ENCODE measurements at regions not wholly inside any gene's neighbourhood (a gene's known extent, or its start where the extent isn't known, plus 50 kb on each side); places are given as distances from the start of the nearest gene placed in this dataset.

GRCh38 chr6:2467929-2468600 is 222.7 kb upstream of the GMDS start:
- Histone ChIP-seq H3K36me3 (no peaks in the 10 kb centered on the region), H3K27ac (replicated peaks) (no peak overlapping the region), H3K4me3 (no peak overlapping the region), H3K4me1 (no peaks in the 10 kb centered on the region), H3K27me3 (ENCODE audit: low read depth) (peaks cover 4% of the 10 kb centered on the region), H3K9me3 (replicated peaks) (no peaks in the 10 kb centered on the region)
- no peak for TF ChIP-seq CTCF (IDR thresholded peaks at IDR 0.05; ENCODE audit: borderline replicate concordance)
- intact Hi-C loops (cut with micrococcal nuclease), result no loop called here
- DNase-seq, result no peak

- Histone ChIP-seq H3K4me3 (no peak overlapping the region), H3K4me1 (no peaks in the 10 kb centered on the region), H3K27ac (replicated peaks) (no peak overlapping the region), H3K9me3 (replicated peaks) (no peaks in the 10 kb centered on the region), H3K27me3 (ENCODE audit: low read depth) (peaks cover 4% of the 10 kb centered on the region), H3K36me3 (no peaks in the 10 kb centered on the region)
- DNase-seq, result no peak
- no peak for TF ChIP-seq CTCF (IDR thresholded peaks at IDR 0.05; ENCODE audit: borderline replicate concordance)
- intact Hi-C loops (cut with micrococcal nuclease), result no loop called here
Observed at GRCh38 chr6:2465336-2465735, 219.9 kb upstream of the GMDS start.

GRCh38 chr6:2464641-2465040 is 219.2 kb upstream of the GMDS start:
- no peak overlapping the region for H3K27ac ChIP-seq (replicated peaks)
- intact Hi-C loops (cut with micrococcal nuclease), result no loop called here
- H3K4me3 ChIP-seq, result no peak overlapping the region
- H3K4me1 ChIP-seq, result no peaks in the 10 kb centered on the region
- H3K27me3 ChIP-seq (ENCODE audit: low read depth), result peaks cover 4% of the 10 kb centered on the region
- no peaks in the 10 kb centered on the region for H3K36me3 ChIP-seq
- TF ChIP-seq CTCF (IDR thresholded peaks at IDR 0.05; ENCODE audit: borderline replicate concordance), result no peak
- no peaks in the 10 kb centered on the region for H3K9me3 ChIP-seq (replicated peaks)
- DNase-seq, result no peak

- Histone ChIP-seq H3K9me3 (replicated peaks) (no peaks in the 10 kb centered on the region), H3K27ac (replicated peaks) (no peak overlapping the region), H3K27me3 (ENCODE audit: low read depth) (peaks cover 4% of the 10 kb centered on the region), H3K4me1 (no peaks in the 10 kb centered on the region), H3K4me3 (no peak overlapping the region), H3K36me3 (no peaks in the 10 kb centered on the region)
- intact Hi-C loops (cut with micrococcal nuclease), result no loop called here
- no peak for DNase-seq
- TF ChIP-seq CTCF (IDR thresholded peaks at IDR 0.05; ENCODE audit: borderline replicate concordance), result no peak
Observed at GRCh38 chr6:2462831-2463230, 217.4 kb upstream of the GMDS start.

GRCh38 chr6:2460216-2460745 is 214.9 kb upstream of the GMDS start:
- H3K36me3 ChIP-seq, result no peaks in the 10 kb centered on the region
- no peaks in the 10 kb centered on the region for H3K4me1 ChIP-seq
- peaks cover 4% of the 10 kb centered on the region for H3K27me3 ChIP-seq (ENCODE audit: low read depth)
- H3K27ac ChIP-seq (replicated peaks), result no peak overlapping the region
- no peaks in the 10 kb centered on the region for H3K9me3 ChIP-seq (replicated peaks)
- intact Hi-C loops (cut with micrococcal nuclease), result no loop called here
- no peak for DNase-seq
- no peak overlapping the region for H3K4me3 ChIP-seq
- no peak for TF ChIP-seq CTCF (IDR thresholded peaks at IDR 0.05; ENCODE audit: borderline replicate concordance)

Measured in left ventricle myocardium inferior (tissue), 1 donor.